HEK293T (cell line): ENCODE measurements at regions not wholly inside any gene's neighbourhood (a gene's known extent, or its start where the extent isn't known, plus 50 kb on each side); places are given as distances from the start of the nearest gene placed in this dataset.

ENCODE experiments used
- CTCF ChIA-PET: fragments of 350-600 bp; formaldehyde crosslinking; extraction: SDS; loops from one replicate; lab custom pipeline; 2021; ENCODE audit warnings: antibody characterized with exemption, inconsistent platforms; lab: Yijun Ruan, JAX
- POLR2A ChIA-PET: fragments of 350-600 bp; formaldehyde crosslinking; extraction: SDS; loops from one replicate; lab custom pipeline; 2020; ENCODE audit warnings: antibody characterized with exemption, inconsistent platforms; lab: Yijun Ruan, JAX
- DNase-seq: peaks from one replicate; pipeline ENCODE4 v3.0.0; 2012; ENCODE audit warnings: mixed read lengths; ENCODE audit errors: extremely low spot score
- ARNT ChIP-seq: fragments of 450-650 bp; IDR thresholded peaks from 2 replicates; pipeline ENCODE4 v1.6.1; 2017; ENCODE audit warnings: mild to moderate bottlenecking
- BHLHE40 ChIP-seq: fragments of 450-650 bp; IDR thresholded peaks from 2 replicates; pipeline ENCODE4 v1.6.1; 2016; ENCODE audit warnings: mild to moderate bottlenecking, moderate library complexity, borderline replicate concordance
- CTBP1 ChIP-seq: fragments of 450-650 bp; IDR thresholded peaks from 2 replicates; pipeline ENCODE4 v1.6.1; 2016; ENCODE audit warnings: borderline replicate concordance
- ELF4 ChIP-seq: fragments of 450-650 bp; IDR thresholded peaks from 2 replicates; pipeline ENCODE4 v1.6.1; 2017; ENCODE audit warnings: antibody characterized with exemption
- FOXA1 ChIP-seq: fragments of 450-650 bp; IDR thresholded peaks from 2 replicates; pipeline ENCODE4 v1.6.1; 2016; ENCODE audit warnings: mild to moderate bottlenecking
- FOXK2 ChIP-seq: fragments of 450-650 bp; IDR thresholded peaks from 2 replicates; pipeline ENCODE4 v1.6.1; 2016; ENCODE audit warnings: mild to moderate bottlenecking
- FOXM1 ChIP-seq: fragments of 450-650 bp; IDR thresholded peaks from 2 replicates; pipeline ENCODE4 v1.6.1; 2017; ENCODE audit warnings: mild to moderate bottlenecking, borderline replicate concordance
- HDGF ChIP-seq: fragments of 450-650 bp; IDR thresholded peaks from 2 replicates; pipeline ENCODE4 v1.6.1; 2017; ENCODE audit warnings: antibody characterized with exemption, borderline replicate concordance
- L3MBTL2 ChIP-seq: fragments of 450-650 bp; conservative IDR thresholded peaks from 2 replicates; pipeline ENCODE4 v1.6.1; 2016; ENCODE audit warnings: mild to moderate bottlenecking
- LEF1 ChIP-seq: fragments of 450-650 bp; IDR thresholded peaks from 2 replicates; pipeline ENCODE4 v1.6.1; 2017; ENCODE audit warnings: mild to moderate bottlenecking, borderline replicate concordance
- NFRKB ChIP-seq: fragments of 450-650 bp; IDR thresholded peaks from 2 replicates; pipeline ENCODE4 v1.6.1; 2016; ENCODE audit warnings: mild to moderate bottlenecking, moderate library complexity
- SP1 ChIP-seq: fragments of 450-650 bp; IDR thresholded peaks from 2 replicates; pipeline ENCODE4 v1.6.1; 2017
- SUZ12 ChIP-seq: fragments of 450-650 bp; IDR thresholded peaks from 2 replicates; pipeline ENCODE4 v1.6.1; 2016; ENCODE audit warnings: mild to moderate bottlenecking
- TARDBP ChIP-seq: fragments of 450-650 bp; IDR thresholded peaks from 2 replicates; pipeline ENCODE4 v1.6.1; 2016
- ZNF384 ChIP-seq: fragments of 450-650 bp; IDR thresholded peaks from 2 replicates; pipeline ENCODE4 v1.6.1; 2016
- TF ChIP-seq, protein P1 (sequence below): fragments of 450-650 bp; IDR thresholded peaks from 2 replicates; pipeline ENCODE4 v1.6.1; 2016

DNA sequence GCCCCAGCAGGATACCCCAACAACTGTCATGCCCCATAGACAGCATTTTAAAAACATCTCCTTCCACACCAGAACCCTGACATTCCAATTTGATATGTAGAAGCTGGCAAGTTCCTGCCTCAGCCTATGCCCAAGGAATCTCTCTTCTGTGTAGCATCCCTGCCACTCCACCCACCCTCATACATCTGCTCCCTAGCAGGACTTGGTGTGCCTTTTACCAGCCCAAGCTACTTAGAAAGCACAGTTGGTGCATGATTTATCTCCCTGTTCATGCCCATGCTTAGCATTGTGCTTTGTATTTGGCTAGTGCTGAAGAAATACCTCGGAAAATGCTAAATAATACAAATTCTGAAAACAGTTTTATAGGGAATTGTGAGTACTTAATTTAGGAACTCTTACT is 236.9 kb upstream of the HES1 start:
- DNase-seq: no peak
- TF ChIP-seq ELF4 (no peak), FOXA1 (no peak), TARDBP (no peak), ARNT (no peak), LEF1 (no peak), L3MBTL2 (no peak), FOXM1 (no peak), ZNF384 (no peak)
- ChIA-PET POLR2A (no interaction called here), CTCF (no interaction called here)

DNA sequence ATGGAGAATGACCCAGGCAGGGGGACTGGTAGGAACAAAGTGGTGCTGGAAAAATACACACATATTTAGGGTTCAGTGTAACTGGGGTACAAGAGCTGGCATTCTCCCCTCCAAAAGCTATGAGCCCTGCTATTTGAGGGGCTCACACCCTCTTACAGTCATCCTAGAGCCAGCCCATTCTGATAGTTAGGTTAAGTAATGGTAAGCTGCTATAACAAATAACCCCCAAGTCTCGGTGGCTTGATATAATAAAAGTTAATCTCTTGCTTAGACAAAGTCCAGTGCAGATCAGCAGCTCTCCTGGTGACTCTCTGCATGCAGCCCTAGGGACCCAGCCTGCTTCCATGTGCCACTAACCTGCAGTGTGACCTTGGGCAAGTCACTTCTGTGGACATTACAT is 234.9 kb upstream of the HES1 start:
- ChIA-PET CTCF (interaction anchor here (0.6 kb wide), 1 partner anchor 117 kb away, joined by 4 read pairs; no protein-coding TSS in a partner anchor), POLR2A (no interaction called here)
- DNase-seq: no peak
- TF ChIP-seq FOXA1 (no peak), ARNT (no peak), CTBP1 (no peak), L3MBTL2 (no peak), FOXM1 (no peak), LEF1 (no peak), SP1 (no peak), ELF4 (no peak), BHLHE40 (no peak), TARDBP (no peak), SUZ12 (no peak), FOXK2 (no peak), NFRKB (no peak), HDGF (no peak)

DNA sequence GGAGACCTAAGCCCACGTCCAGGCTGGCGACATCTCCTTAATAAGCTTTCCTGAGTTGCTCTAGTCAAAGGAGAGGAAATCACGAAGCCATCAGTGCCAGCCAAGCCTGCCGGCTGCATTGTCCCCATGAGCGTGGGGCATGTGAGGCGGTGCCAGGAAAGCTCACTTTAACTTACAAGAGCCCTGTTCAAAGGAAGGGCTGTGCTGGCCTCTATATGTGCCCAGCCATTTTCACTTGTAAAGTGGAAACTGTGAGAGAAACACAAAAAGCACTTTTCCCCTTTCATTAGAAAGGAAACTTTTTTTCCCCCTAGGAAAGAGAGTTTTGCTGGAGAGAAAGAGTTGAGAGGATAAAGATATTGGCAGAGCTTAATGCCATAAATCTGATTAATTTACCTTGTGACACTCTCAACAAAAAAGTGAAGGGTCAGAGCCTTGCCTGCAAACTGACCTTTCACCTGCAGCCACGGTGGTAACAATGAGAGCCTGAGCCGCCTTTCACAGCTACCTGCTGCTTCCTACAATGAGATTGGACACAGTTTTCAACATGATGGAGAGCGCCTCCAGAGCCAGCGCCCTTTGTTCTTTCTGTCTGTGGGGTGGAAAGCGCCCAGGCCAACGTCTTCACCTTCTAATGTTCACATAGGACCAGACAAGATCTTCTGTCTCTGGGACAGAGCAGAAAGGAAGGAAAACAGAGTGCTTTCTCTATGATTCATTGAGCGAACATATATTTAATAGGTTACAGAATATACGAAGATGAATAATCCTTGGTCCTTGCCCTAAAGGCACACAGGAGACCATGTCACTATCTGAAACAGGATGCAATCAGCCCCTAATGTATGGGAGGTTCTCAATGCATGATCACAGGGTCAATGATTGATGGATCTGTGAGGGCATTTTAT is 233.1 kb upstream of the HES1 start:
- TF ChIP-seq CTBP1 (no peak), LEF1 (no peak)
- ChIA-PET CTCF (no interaction called here), POLR2A (no interaction called here)
- DNase-seq: no peak

DNA sequence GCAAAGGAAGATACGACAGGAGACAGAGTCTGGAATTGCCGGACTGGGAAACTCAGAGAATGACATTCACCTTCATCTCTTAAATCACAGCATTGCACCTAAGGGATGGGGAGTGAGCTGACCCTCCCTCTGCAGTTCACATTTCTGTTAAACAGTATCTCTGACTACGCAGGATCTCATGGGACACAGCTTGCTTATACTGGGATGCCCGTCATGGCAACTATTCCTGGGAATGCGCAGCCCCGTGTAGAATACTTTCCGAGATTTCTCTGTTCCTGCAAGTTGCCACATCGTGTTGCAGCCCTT is 232.5 kb upstream of the HES1 start:
- ChIA-PET CTCF (no interaction called here), POLR2A (no interaction called here)
- TF ChIP-seq, protein P1, sequence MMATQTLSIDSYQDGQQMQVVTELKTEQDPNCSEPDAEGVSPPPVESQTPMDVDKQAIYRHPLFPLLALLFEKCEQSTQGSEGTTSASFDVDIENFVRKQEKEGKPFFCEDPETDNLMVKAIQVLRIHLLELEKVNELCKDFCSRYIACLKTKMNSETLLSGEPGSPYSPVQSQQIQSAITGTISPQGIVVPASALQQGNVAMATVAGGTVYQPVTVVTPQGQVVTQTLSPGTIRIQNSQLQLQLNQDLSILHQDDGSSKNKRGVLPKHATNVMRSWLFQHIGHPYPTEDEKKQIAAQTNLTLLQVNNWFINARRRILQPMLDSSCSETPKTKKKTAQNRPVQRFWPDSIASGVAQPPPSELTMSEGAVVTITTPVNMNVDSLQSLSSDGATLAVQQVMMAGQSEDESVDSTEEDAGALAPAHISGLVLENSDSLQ: no peak
- TF ChIP-seq FOXA1 (no peak), ZNF384 (no peak), SUZ12 (no peak), BHLHE40 (no peak), CTBP1 (no peak), FOXK2 (no peak), SP1 (no peak), FOXM1 (no peak), ARNT (no peak), ELF4 (no peak), L3MBTL2 (no peak), NFRKB (no peak), LEF1 (no peak), HDGF (no peak), TARDBP (no peak)
- DNase-seq: no peak

DNA sequence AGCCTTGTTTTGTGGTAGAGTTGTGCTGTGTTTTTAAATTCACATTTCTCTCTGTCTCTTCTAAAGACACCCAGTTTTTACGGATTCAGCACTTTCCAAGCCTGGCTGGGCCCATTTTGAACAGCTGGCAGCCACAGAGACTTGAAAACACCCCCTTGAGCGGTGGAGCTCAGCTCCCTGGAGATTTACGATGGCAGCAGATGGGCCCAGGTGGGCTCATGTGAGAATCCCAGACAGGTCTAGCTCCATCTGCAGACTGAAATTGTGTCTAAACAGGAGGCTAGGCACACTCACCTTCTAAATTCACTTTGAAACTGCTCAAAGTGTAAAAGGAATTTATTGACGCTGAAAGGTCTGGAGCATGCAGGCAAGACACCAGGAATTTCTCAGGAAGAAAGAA is 232.0 kb upstream of the HES1 start:
- CTCF ChIA-PET: no interaction called here
- POLR2A ChIA-PET: no interaction called here
- TF ChIP-seq BHLHE40: no peak
- no peak for TF ChIP-seq L3MBTL2
- TF ChIP-seq ZNF384: no peak
- no peak for TF ChIP-seq LEF1
- TF ChIP-seq HDGF: no peak
- no peak for TF ChIP-seq SP1
- TF ChIP-seq FOXM1: no peak
- no peak for TF ChIP-seq CTBP1
- no peak for DNase-seq

DNA sequence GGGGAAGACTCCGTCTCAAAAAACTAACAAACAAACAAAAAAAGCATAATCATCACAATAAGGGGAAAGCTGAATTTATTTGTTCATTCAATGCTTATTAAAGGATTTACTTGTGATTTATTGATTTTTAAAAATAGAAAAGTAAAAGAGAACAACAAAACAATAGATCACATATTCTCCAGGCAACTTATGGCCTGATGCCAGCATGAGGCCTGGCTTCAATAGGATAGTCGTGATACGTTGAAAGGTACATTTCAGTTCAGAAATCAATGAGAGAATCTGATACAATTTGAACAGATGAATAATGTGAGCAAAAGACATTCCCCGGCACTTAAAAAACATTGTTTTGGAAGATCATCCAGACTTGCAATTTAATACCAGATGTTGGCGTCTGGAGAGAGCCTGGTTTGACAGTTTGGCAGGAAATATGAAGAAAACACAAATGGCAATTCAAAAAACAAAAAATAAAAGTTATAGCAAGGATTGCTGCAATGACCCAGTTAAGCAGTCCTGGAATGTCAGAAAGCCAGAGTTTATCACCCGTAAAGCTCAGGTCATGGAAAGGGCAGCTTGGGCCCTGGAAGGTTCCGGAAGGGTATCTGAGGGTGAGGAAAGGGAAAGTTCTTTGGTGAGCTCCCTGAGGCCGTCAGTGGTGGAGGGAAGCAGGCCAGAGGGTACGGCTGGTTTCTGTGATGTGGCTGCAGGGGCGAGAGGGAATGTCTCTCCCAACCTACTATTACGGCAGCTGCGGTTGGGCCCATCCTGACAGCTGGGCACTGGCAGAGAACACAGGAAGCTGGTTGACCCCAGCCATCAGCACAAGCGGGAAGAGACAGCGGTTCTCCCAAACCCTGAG is 230.2 kb upstream of the HES1 start:
- TF ChIP-seq ARNT (no peak), FOXA1 (no peak), CTBP1 (no peak), LEF1 (no peak), ZNF384 (no peak), SP1 (no peak), NFRKB (no peak), TARDBP (no peak), L3MBTL2 (no peak), BHLHE40 (no peak)
- TF ChIP-seq, protein P1: no peak
- DNase-seq: no peak
- ChIA-PET POLR2A (no interaction called here), CTCF (interaction anchor here (0.6 kb wide), 1 partner anchor 35 kb away, joined by 3 read pairs; no protein-coding TSS in a partner anchor)
